ENCODE measurements at regions not wholly inside any gene's neighbourhood (a gene's known extent, or its start where the extent isn't known, plus 50 kb on each side); places are given as distances from the start of the nearest gene placed in this dataset.

GRCh38 chr19:5262721-5263120 lies 77.9 kb downstream of the PTPRS start:
- Histone ChIP-seq H3K4me3 (replicated peaks; ENCODE audit: insufficient read depth, low read length) (no peak overlapping the region), H3K27ac (replicated peaks) (peak overlapping the region; percentile 89), H3K27me3 (ENCODE audit: insufficient read depth, poor library complexity, severe bottlenecking) (no peaks in the 10 kb centered on the region)
- peak; percentile 18 to 79 for DNase-seq (ENCODE audit: low read depth in 1 of 2, low spot score in 1 of 2)
- TF ChIP-seq, protein P1, sequence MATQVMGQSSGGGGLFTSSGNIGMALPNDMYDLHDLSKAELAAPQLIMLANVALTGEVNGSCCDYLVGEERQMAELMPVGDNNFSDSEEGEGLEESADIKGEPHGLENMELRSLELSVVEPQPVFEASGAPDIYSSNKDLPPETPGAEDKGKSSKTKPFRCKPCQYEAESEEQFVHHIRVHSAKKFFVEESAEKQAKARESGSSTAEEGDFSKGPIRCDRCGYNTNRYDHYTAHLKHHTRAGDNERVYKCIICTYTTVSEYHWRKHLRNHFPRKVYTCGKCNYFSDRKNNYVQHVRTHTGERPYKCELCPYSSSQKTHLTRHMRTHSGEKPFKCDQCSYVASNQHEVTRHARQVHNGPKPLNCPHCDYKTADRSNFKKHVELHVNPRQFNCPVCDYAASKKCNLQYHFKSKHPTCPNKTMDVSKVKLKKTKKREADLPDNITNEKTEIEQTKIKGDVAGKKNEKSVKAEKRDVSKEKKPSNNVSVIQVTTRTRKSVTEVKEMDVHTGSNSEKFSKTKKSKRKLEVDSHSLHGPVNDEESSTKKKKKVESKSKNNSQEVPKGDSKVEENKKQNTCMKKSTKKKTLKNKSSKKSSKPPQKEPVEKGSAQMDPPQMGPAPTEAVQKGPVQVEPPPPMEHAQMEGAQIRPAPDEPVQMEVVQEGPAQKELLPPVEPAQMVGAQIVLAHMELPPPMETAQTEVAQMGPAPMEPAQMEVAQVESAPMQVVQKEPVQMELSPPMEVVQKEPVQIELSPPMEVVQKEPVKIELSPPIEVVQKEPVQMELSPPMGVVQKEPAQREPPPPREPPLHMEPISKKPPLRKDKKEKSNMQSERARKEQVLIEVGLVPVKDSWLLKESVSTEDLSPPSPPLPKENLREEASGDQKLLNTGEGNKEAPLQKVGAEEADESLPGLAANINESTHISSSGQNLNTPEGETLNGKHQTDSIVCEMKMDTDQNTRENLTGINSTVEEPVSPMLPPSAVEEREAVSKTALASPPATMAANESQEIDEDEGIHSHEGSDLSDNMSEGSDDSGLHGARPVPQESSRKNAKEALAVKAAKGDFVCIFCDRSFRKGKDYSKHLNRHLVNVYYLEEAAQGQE (IDR thresholded peaks at IDR 0.05; ENCODE audit: insufficient replicate concordance, low read depth) = no peak
- TF ChIP-seq, protein P2, sequence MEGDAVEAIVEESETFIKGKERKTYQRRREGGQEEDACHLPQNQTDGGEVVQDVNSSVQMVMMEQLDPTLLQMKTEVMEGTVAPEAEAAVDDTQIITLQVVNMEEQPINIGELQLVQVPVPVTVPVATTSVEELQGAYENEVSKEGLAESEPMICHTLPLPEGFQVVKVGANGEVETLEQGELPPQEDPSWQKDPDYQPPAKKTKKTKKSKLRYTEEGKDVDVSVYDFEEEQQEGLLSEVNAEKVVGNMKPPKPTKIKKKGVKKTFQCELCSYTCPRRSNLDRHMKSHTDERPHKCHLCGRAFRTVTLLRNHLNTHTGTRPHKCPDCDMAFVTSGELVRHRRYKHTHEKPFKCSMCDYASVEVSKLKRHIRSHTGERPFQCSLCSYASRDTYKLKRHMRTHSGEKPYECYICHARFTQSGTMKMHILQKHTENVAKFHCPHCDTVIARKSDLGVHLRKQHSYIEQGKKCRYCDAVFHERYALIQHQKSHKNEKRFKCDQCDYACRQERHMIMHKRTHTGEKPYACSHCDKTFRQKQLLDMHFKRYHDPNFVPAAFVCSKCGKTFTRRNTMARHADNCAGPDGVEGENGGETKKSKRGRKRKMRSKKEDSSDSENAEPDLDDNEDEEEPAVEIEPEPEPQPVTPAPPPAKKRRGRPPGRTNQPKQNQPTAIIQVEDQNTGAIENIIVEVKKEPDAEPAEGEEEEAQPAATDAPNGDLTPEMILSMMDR (IDR thresholded peaks at IDR 0.05; ENCODE audit: insufficient read depth, low read length) = no peak
- TF ChIP-seq SPI1 (IDR thresholded peaks at IDR 0.05; ENCODE audit: borderline replicate concordance, low read depth) (no peak), GABPA (IDR thresholded peaks at IDR 0.05; ENCODE audit: low read depth) (no peak), POLR2AphosphoS5 (IDR thresholded peaks at IDR 0.05; ENCODE audit: low read depth) (no peak)

GRCh38 chr19:5261156-5261890 lies 79.3 kb downstream of the PTPRS start:
- H3K27me3 ChIP-seq (ENCODE audit: insufficient read depth, poor library complexity, severe bottlenecking) = no peaks in the 10 kb centered on the region
- no peak overlapping the region for H3K4me3 ChIP-seq (replicated peaks; ENCODE audit: insufficient read depth, low read length)
- peak overlapping the region; percentile 89 for H3K27ac ChIP-seq (replicated peaks)
- no peak for DNase-seq (ENCODE audit: low read depth in 1 of 2, low spot score in 1 of 2)
- TF ChIP-seq POLR2AphosphoS5 (IDR thresholded peaks at IDR 0.05; ENCODE audit: low read depth) (no peak), SPI1 (IDR thresholded peaks at IDR 0.05; ENCODE audit: borderline replicate concordance, low read depth) (no peak)
- TF ChIP-seq, protein P2 (IDR thresholded peaks at IDR 0.05; ENCODE audit: insufficient read depth, low read length) = no peak
- TF ChIP-seq, protein P1 (IDR thresholded peaks at IDR 0.05; ENCODE audit: insufficient replicate concordance, low read depth) = no peak

DNA sequence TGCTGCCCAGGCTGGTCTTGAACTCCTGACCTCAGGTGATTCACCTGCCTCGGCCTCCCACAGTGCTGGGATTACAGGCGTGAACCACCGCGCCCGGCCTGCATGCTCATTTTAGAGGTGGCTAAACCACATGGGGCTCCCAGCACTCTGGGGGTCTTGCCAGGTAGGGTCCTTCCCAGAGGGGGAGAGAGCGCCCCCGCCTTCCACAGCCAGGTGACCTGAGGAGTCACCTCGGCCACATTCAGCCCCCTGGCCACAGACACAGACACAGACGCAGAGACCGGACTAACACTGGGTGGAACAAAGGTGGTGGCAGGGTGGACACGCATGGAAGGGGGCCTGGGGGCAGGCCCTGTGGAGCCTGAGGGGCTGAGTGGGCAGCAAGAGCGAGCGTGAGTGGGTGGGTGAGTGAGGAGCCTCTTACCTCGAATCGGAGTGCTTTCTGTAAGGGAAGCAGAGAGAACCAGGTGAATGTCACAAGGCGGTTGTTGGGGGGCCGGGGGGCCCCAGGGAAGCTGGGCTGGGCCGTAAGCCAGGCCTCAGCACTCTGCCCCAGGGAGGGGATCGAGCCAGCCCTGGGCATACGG lies 80.1 kb downstream of the PTPRS start:
- Histone ChIP-seq H3K27ac (replicated peaks) (peak overlapping the region; percentile 89), H3K4me3 (replicated peaks; ENCODE audit: insufficient read depth, low read length) (no peak overlapping the region), H3K27me3 (ENCODE audit: insufficient read depth, poor library complexity, severe bottlenecking) (no peaks in the 10 kb centered on the region)
- TF ChIP-seq, protein P1 (IDR thresholded peaks at IDR 0.05; ENCODE audit: insufficient replicate concordance, low read depth) = no peak
- TF ChIP-seq POLR2AphosphoS5 (IDR thresholded peaks at IDR 0.05; ENCODE audit: low read depth) = no peak
- no peak for TF ChIP-seq SPI1 (IDR thresholded peaks at IDR 0.05; ENCODE audit: borderline replicate concordance, low read depth)
- no peak for DNase-seq (ENCODE audit: low read depth in 1 of 2, low spot score in 1 of 2)
